ENCODE measurements at regions not wholly inside any gene's neighbourhood (a gene's known extent, or its start where the extent isn't known, plus 50 kb on each side); places are given as distances from the start of the nearest gene placed in this dataset.
A peak's percentile ranks its signal among the peaks of the same experiment; 100 is the strongest.

DNA sequence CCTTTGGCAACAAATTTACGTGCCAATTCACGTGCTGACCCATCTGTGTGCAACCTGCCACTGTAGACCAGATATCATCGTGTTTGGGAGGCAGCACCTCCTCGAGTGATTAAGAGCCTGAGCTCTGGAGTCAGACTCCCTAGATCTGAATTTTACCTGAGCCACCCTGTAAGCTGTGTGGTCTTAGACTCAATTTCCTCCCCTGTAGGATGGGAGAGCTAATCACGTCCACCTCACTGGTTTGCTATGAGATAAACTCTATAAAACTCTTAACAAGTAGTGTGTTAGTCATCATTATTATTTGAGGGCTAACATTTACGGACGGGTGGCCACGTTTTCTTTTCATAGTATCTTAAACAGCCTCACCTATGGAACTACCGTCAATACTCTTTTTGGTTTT, 220.0 kb upstream of the ADAMTSL1 start:
- FAIRE-seq: no peak
- no peak for DNase-seq (ENCODE audit: insufficient read length, low spot score)
- TF ChIP-seq, protein P1, sequence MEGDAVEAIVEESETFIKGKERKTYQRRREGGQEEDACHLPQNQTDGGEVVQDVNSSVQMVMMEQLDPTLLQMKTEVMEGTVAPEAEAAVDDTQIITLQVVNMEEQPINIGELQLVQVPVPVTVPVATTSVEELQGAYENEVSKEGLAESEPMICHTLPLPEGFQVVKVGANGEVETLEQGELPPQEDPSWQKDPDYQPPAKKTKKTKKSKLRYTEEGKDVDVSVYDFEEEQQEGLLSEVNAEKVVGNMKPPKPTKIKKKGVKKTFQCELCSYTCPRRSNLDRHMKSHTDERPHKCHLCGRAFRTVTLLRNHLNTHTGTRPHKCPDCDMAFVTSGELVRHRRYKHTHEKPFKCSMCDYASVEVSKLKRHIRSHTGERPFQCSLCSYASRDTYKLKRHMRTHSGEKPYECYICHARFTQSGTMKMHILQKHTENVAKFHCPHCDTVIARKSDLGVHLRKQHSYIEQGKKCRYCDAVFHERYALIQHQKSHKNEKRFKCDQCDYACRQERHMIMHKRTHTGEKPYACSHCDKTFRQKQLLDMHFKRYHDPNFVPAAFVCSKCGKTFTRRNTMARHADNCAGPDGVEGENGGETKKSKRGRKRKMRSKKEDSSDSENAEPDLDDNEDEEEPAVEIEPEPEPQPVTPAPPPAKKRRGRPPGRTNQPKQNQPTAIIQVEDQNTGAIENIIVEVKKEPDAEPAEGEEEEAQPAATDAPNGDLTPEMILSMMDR (IDR thresholded peaks at IDR 0.05; ENCODE audit: insufficient read depth, missing control alignments): no peak

DNA sequence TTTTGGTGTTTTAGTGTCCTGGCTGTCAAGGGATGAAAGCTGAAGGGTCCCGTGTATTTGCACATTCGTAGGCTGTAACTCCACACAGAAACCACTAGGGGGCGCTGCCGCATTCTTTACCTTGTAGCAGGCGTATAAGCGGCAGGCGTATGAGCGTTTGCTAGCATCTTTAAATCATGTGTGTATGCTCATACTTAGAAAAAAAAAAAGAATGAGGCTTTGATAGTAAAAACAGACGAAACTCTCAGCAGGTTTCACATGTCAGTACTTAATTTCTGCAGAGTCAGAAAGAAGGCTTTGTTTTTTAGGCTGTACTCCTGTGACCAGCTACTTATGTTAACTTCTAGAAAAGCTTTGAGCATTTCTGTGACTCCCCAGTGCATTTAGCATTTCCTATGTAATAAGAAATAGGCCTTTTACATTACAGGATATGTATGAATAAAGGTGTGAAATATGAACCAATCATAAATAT, 218.8 kb upstream of the ADAMTSL1 start:
- FAIRE-seq (no peak), DNase-seq (ENCODE audit: insufficient read length, low spot score) (peak; percentile 18)
- TF ChIP-seq, protein P1 (IDR thresholded peaks at IDR 0.05; ENCODE audit: insufficient read depth, missing control alignments): peak; percentile 86

DNA sequence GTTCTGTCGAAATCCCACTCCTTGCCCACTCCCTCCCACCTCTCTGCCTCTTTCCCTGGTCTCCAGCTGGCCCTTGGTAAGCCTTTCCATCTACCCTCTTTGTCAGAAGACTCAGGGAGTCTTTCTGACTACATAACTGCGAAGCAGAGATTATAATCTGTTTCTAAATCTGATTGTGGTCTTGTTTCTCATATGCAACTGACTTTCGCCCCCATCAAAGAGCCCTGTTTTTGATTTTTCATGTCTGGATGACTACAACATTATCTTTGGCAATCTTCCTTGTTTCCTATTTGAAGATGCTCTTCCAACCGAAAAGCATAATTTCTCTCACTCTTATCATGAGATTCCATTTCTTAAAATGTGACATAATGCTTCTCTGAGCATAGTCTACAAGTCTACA, 218.2 kb upstream of the ADAMTSL1 start:
- TF ChIP-seq, protein P1 (IDR thresholded peaks at IDR 0.05; ENCODE audit: insufficient read depth, missing control alignments): no peak
- DNase-seq (ENCODE audit: insufficient read length, low spot score) (no peak), FAIRE-seq (no peak)

DNA sequence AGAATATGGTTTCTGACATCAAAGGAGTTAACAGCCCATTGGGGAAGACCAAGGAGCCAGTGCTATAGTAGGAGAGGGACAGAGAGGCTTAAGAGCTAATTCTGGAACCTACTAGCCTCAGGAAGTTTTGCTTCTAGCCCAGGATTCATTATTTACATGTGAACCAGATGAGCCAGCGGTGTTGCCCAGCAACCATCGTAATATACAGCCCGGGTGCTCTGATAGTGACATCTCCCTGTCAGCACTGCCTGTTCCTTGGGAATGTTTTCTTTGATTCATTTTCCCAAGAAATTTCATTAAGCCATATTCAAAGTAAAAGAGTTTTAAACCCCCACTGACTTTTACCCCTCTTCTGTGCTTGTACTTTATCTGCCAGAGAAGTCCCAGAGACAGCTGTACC, 217.4 kb upstream of the ADAMTSL1 start:
- DNase-seq (ENCODE audit: insufficient read length, low spot score) (no peak), FAIRE-seq (no peak)
- TF ChIP-seq, protein P1 (IDR thresholded peaks at IDR 0.05; ENCODE audit: insufficient read depth, missing control alignments): no peak

DNA sequence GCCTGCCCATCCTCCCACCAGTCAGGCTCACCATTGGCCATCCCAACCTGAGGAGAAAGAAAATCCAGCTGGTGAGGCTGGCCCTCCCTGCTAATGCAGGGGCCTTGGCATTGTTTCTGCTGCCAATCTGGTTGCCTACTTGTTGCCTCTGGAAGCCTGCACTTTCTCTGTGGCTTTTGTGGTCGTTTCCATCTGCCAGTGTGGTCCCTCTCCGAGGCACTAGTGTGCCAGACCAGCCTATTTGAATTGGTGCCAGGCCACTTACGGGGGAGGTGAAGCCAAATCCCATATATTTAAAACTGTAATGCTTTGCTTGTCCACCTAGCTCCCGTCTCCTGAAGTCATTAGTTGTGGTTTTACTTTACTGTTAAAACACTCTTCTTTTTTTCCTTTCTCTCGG, 213.4 kb upstream of the ADAMTSL1 start:
- TF ChIP-seq, protein P1 (IDR thresholded peaks at IDR 0.05; ENCODE audit: insufficient read depth, missing control alignments): no peak
- DNase-seq (ENCODE audit: insufficient read length, low spot score) (no peak), FAIRE-seq (no peak)

DNA sequence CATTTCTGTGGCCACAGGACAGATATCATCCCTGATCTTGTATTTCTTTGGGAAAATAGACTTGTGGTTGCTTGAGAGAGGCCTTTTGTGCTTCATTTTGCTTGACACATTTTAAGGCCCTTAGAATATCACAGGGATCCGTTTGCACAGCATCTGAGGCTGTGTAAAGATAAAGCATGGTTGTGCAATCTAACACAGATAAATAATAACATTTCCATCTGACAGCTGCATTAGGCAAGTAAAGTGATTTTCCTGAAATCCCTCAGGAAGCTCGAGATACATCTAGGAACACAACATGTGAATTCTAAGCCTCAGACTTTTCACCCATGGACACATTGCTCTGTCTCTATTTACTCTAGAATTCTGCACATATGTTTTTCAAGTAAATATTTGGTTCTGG, 212.8 kb upstream of the ADAMTSL1 start:
- no peak for FAIRE-seq
- TF ChIP-seq, protein P1 (IDR thresholded peaks at IDR 0.05; ENCODE audit: insufficient read depth, missing control alignments): no peak
- DNase-seq (ENCODE audit: insufficient read length, low spot score): no peak

DNA sequence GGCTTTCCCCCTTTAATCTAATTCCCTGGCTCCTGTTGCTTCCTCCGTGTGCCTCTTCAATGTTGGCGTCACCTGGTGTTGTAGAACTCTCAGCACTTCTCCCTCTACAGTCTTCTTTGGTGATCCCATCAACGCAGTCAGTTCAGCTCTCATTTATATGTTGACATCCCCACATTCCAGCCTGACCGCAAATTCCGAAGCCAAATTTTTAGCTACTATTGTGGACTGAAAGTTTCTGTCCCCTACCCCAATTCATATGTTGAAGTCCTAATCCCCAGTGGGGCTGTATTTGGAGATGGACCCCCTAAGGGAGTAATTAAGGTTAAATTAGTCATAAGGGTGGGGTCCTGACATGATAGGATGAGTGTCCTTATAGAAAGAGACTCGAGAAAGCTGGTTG, 210.6 kb upstream of the ADAMTSL1 start:
- TF ChIP-seq, protein P1 (IDR thresholded peaks at IDR 0.05; ENCODE audit: insufficient read depth, missing control alignments): no peak
- FAIRE-seq (no peak), DNase-seq (ENCODE audit: insufficient read length, low spot score) (no peak)

Data from D721Med (cell line).